ENCODE measurements at regions not wholly inside any gene's neighbourhood (a gene's known extent, or its start where the extent isn't known, plus 50 kb on each side); places are given as distances from the start of the nearest gene placed in this dataset.

DNA sequence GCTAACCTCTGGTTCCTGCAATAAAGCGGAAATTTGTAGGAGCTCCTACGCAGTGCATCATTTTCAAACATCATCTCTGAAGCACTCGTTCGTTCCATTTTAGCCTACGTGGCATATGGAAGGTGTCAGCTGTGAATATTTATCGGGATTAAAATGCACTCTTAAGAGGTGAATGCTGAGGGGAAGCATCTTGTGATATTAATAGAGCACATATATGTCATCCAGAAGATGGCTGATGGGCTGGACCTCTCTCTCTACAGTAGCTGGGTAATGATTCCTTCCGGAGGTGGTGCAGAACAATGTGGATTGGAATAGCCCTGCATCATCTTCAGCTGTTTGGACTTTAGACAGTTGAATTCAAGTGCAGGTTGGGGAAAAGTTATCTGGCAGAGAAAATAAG is 478.7 kb downstream of the DMAC1 start:
- Histone ChIP-seq H2AFZ (ENCODE audit: low read depth, low read length, severe bottlenecking) (no peak overlapping the region), H3K4me3 (ENCODE audit: insufficient read depth, low read length, poor library complexity, severe bottlenecking) (no peak overlapping the region), H3K9me2 (replicated peaks; ENCODE audit: insufficient read depth, low read length) (no peaks in the 10 kb centered on the region), H3K79me2 (ENCODE audit: insufficient read depth, low read length) (no peaks in the 10 kb centered on the region), H3K27ac (ENCODE audit: low read depth, low read length) (no peak overlapping the region), H4K20me1 (ENCODE audit: low read depth, low read length) (no peaks in the 10 kb centered on the region), H3K27me3 (ENCODE audit: low read length) (no peaks in the 10 kb centered on the region), H3F3A (ENCODE audit: insufficient read depth) (no peaks in the 10 kb centered on the region), H3K4me2 (ENCODE audit: low read depth, low read length, poor library complexity, severe bottlenecking) (no peak overlapping the region), H3K9ac (ENCODE audit: low read length) (no peak overlapping the region), H3K36me3 (ENCODE audit: low read length) (no peaks in the 10 kb centered on the region), H3K9me3 (ENCODE audit: insufficient read depth, low read length) (no peaks in the 10 kb centered on the region)
- TF ChIP-seq, protein P1, sequence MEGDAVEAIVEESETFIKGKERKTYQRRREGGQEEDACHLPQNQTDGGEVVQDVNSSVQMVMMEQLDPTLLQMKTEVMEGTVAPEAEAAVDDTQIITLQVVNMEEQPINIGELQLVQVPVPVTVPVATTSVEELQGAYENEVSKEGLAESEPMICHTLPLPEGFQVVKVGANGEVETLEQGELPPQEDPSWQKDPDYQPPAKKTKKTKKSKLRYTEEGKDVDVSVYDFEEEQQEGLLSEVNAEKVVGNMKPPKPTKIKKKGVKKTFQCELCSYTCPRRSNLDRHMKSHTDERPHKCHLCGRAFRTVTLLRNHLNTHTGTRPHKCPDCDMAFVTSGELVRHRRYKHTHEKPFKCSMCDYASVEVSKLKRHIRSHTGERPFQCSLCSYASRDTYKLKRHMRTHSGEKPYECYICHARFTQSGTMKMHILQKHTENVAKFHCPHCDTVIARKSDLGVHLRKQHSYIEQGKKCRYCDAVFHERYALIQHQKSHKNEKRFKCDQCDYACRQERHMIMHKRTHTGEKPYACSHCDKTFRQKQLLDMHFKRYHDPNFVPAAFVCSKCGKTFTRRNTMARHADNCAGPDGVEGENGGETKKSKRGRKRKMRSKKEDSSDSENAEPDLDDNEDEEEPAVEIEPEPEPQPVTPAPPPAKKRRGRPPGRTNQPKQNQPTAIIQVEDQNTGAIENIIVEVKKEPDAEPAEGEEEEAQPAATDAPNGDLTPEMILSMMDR (IDR thresholded peaks at IDR 0.05; ENCODE audit: insufficient read depth, low read length, poor library complexity, severe bottlenecking), result no peak
- TF ChIP-seq EZH2phosphoT487 (conservative IDR thresholded peaks at IDR 0.05; ENCODE audit: low read length), result no peak

DNA sequence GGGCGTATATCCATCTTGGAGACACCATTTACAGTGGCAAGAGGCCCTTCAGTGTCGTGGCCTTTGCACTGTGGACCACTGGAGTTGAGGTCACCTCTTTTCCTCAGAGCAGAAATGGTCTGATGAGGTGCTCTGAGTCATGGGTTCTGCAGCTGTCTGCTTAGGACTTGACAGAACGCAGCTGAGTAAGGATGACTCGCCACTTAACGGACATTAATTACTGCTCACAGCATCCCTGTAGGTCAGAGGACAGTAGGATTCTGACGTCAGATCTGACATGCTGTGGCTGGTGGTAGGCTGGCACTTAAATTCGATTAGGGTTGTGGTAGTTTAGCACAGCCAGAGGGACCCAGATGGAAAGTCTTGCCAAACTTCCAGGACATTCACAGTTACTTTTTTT is 479.4 kb downstream of the DMAC1 start:
- no peak for TF ChIP-seq EZH2phosphoT487 (conservative IDR thresholded peaks at IDR 0.05; ENCODE audit: low read length)
- TF ChIP-seq, protein P1 (IDR thresholded peaks at IDR 0.05; ENCODE audit: insufficient read depth, low read length, poor library complexity, severe bottlenecking), result no peak
- no peaks in the 10 kb centered on the region for H3K79me2 ChIP-seq (ENCODE audit: insufficient read depth, low read length)
- H2AFZ ChIP-seq (ENCODE audit: low read depth, low read length, severe bottlenecking), result no peak overlapping the region
- no peaks in the 10 kb centered on the region for H3K9me3 ChIP-seq (ENCODE audit: insufficient read depth, low read length)
- no peak overlapping the region for H3K4me3 ChIP-seq (ENCODE audit: insufficient read depth, low read length, poor library complexity, severe bottlenecking)
- H3K36me3 ChIP-seq (ENCODE audit: low read length), result no peaks in the 10 kb centered on the region
- no peak overlapping the region for H3K27ac ChIP-seq (ENCODE audit: low read depth, low read length)
- no peaks in the 10 kb centered on the region for H3F3A ChIP-seq (ENCODE audit: insufficient read depth)
- H3K9ac ChIP-seq (ENCODE audit: low read length), result no peak overlapping the region
- no peak overlapping the region for H3K4me2 ChIP-seq (ENCODE audit: low read depth, low read length, poor library complexity, severe bottlenecking)
- H3K9me2 ChIP-seq (replicated peaks; ENCODE audit: insufficient read depth, low read length), result no peaks in the 10 kb centered on the region
- no peaks in the 10 kb centered on the region for H4K20me1 ChIP-seq (ENCODE audit: low read depth, low read length)
- no peaks in the 10 kb centered on the region for H3K27me3 ChIP-seq (ENCODE audit: low read length)

DNA sequence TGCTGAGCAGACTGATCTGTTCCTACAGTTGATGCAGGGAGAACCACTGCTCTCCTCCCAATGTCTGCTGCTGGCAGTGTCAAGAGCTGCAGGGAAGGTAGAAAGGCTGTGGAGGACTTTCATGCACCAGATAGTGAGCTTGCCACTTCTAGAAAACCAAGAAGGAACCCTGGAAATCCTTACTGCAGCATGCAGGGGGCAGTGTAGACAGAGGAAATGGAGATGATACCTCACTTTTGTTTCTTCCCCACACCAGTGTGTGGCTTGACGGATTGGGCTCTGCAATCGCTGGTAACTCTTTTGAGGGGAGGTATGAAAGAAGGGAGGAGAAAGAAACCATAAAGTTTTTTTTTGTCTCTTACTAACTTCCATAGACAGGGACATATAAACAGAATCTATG is 480.7 kb downstream of the DMAC1 start:
- H3K9me2 ChIP-seq (replicated peaks; ENCODE audit: insufficient read depth, low read length), result no peaks in the 10 kb centered on the region
- H3K4me3 ChIP-seq (ENCODE audit: insufficient read depth, low read length, poor library complexity, severe bottlenecking), result no peak overlapping the region
- H3K9ac ChIP-seq (ENCODE audit: low read length), result no peak overlapping the region
- no peaks in the 10 kb centered on the region for H3K36me3 ChIP-seq (ENCODE audit: low read length)
- H3F3A ChIP-seq (ENCODE audit: insufficient read depth), result no peaks in the 10 kb centered on the region
- no peaks in the 10 kb centered on the region for H3K9me3 ChIP-seq (ENCODE audit: insufficient read depth, low read length)
- H3K79me2 ChIP-seq (ENCODE audit: insufficient read depth, low read length), result no peaks in the 10 kb centered on the region
- no peaks in the 10 kb centered on the region for H4K20me1 ChIP-seq (ENCODE audit: low read depth, low read length)
- TF ChIP-seq EZH2phosphoT487 (conservative IDR thresholded peaks at IDR 0.05; ENCODE audit: low read length), result no peak
- TF ChIP-seq, protein P1 (IDR thresholded peaks at IDR 0.05; ENCODE audit: insufficient read depth, low read length, poor library complexity, severe bottlenecking), result no peak
- no peaks in the 10 kb centered on the region for H3K27me3 ChIP-seq (ENCODE audit: low read length)
- H3K4me2 ChIP-seq (ENCODE audit: low read depth, low read length, poor library complexity, severe bottlenecking), result no peak overlapping the region
- no peak overlapping the region for H2AFZ ChIP-seq (ENCODE audit: low read depth, low read length, severe bottlenecking)
- no peak overlapping the region for H3K27ac ChIP-seq (ENCODE audit: low read depth, low read length)

All from SU-DHL-6 (cell line).